GM10248 (cell line): ENCODE measurements at regions not wholly inside any gene's neighbourhood (a gene's known extent, or its start where the extent isn't known, plus 50 kb on each side); places are given as distances from the start of the nearest gene placed in this dataset.

Source experiments
- CTCF ChIA-PET: fragments of 300-600 bp; sonication (Branson Sonifier 250); formaldehyde crosslinking; extraction: SDS; loops from one replicate; lab custom pipeline; 2021; ENCODE audit warnings: antibody characterized with exemption; lab: Yijun Ruan, JAX
- POLR2A ChIA-PET: fragments of 350-650 bp; sonication (Branson Sonifier 250); formaldehyde crosslinking; extraction: SDS; loops from one replicate; lab custom pipeline; 2020; ENCODE audit warnings: antibody characterized with exemption; lab: Yijun Ruan, JAX
- DNase-seq: peaks from one replicate; pipeline ENCODE4 v3.0.0; 2012; ENCODE audit errors: extremely low spot score
- CTCF ChIP-seq: IDR thresholded peaks from 2 replicates; pipeline ENCODE4 v1.5.1; 2012; ENCODE audit warnings: mild to moderate bottlenecking, low read depth; ENCODE audit errors: extremely low read depth, missing control alignments, control extremely low read depth

GRCh38 chr4:58644549-58644948 is 1534.4 kb upstream of the IGFBP7 start:
- POLR2A ChIA-PET: no interaction called here
- DNase-seq: no peak
- no peak for TF ChIP-seq CTCF
- CTCF ChIA-PET: interaction anchor here (1.3 kb wide), 1 partner anchor 10 kb away, joined by 3 read pairs; no protein-coding TSS in a partner anchor

- no peak for DNase-seq
- POLR2A ChIA-PET: no interaction called here
- no peak for TF ChIP-seq CTCF
- CTCF ChIA-PET: interaction anchor here (0.8 to 1.1 kb wide), 2 partner anchors 10 to 1209 kb away, joined by 3 read pairs; no protein-coding TSS in a partner anchor
These were observed 1526.2 kb upstream of the IGFBP7 start for GRCh38 chr4:58636381-58636780.

GRCh38 chr4:58617226-58617625 is 1507.0 kb upstream of the IGFBP7 start:
- TF ChIP-seq CTCF: no peak
- no peak for DNase-seq
- ChIA-PET POLR2A (no interaction called here), CTCF (no interaction called here)

- TF ChIP-seq CTCF: no peak
- ChIA-PET POLR2A (no interaction called here), CTCF (no interaction called here)
- DNase-seq: no peak
These were observed 1500.8 kb upstream of the IGFBP7 start for GRCh38 chr4:58611012-58611411.

- ChIA-PET CTCF (interaction anchor here (1.0 kb wide), 1 partner anchor 21 kb away, joined by 3 read pairs; no protein-coding TSS in a partner anchor), POLR2A (no interaction called here)
- no peak for DNase-seq
These were observed 1496.1 kb upstream of the IGFBP7 start for GRCh38 chr4:58606303-58606702.

GRCh38 chr4:58603951-58604350 is 1493.8 kb upstream of the IGFBP7 start:
- no peak for TF ChIP-seq CTCF
- ChIA-PET CTCF (interaction anchor here (1.0 kb wide), 1 partner anchor 12 kb away, joined by 4 read pairs; no protein-coding TSS in a partner anchor), POLR2A (no interaction called here)
- DNase-seq: no peak

More at GRCh38 chr4:58606303-58606702, 1496.1 kb upstream of the IGFBP7 start:
- TF ChIP-seq CTCF: no peak

- TF ChIP-seq CTCF: no peak
- ChIA-PET POLR2A (no interaction called here), CTCF (no interaction called here)
- no peak for DNase-seq
These were observed 1492.7 kb upstream of the IGFBP7 start for GRCh38 chr4:58602731-58603359.
